ENCODE measurements at regions not wholly inside any gene's neighbourhood (a gene's known extent, or its start where the extent isn't known, plus 50 kb on each side); places are given as distances from the start of the nearest gene placed in this dataset.

GRCh38 chr16:85306071-85306792 is 194.0 kb upstream of the CIBAR2 start:
- no peaks in the 10 kb centered on the region for H3F3A ChIP-seq (replicated peaks; ENCODE audit: insufficient read depth)
- H3K27me3 ChIP-seq (ENCODE audit: insufficient read depth) = no peaks in the 10 kb centered on the region
- WGBS (ENCODE audit: low lambda C conversion rate) = 76% methylated on average over 11 of the region's 12 CpGs
- no peak overlapping the region for H3K27ac ChIP-seq (ENCODE audit: low read depth in 2 of 2, low read length in 1 of 2)
- H3K79me2 ChIP-seq (ENCODE audit: insufficient read depth) = no peaks in the 10 kb centered on the region
- no peak overlapping the region for H3K9ac ChIP-seq
- H3K4me2 ChIP-seq = no peak overlapping the region
- ChIA-PET POLR2A (interaction anchor here (0.7 kb wide), 1 partner anchor 42 kb away, joined by 3 read pairs; no protein-coding TSS in a partner anchor), CTCF (interaction anchor here (0.9 to 3.1 kb wide), 7 partner anchors 8 to 354 kb away, joined by 3 to 19 read pairs (median 4); no protein-coding TSS in a partner anchor)
- peaks cover 21% of the 10 kb centered on the region; the same call in 1 of the 2 replicates for H4K20me1 ChIP-seq (ENCODE audit: insufficient read depth)
- no peaks in the 10 kb centered on the region for H3K36me3 ChIP-seq (replicated peaks in 1 of 2; ENCODE audit: control insufficient read depth in 1 of 2, insufficient read depth in 2 of 2, low read length in 1 of 2)
- H3K4me3 ChIP-seq (ENCODE audit: low read depth in 2 of 2, low read length in 1 of 2) = no peak overlapping the region
- no peak overlapping the region for H2AFZ ChIP-seq (ENCODE audit: low read depth)
- H3K9me3 ChIP-seq = no peaks in the 10 kb centered on the region
- no peaks in the 10 kb centered on the region for H3K9me2 ChIP-seq
- no peak for TF ChIP-seq RXRA (IDR thresholded peaks at IDR 0.05; ENCODE audit: borderline replicate concordance, low read depth)
- TF ChIP-seq CHD2 (IDR thresholded peaks at IDR 0.05; ENCODE audit: low read length, partially characterized antibody) = no peak
- no peak for TF ChIP-seq ELF1 (IDR thresholded peaks at IDR 0.05)
- TF ChIP-seq USF2 (IDR thresholded peaks at IDR 0.05; ENCODE audit: borderline replicate concordance, low read depth, low read length) = no peak
- TF ChIP-seq FOSL2 (IDR thresholded peaks at IDR 0.05; ENCODE audit: borderline replicate concordance, low read depth) = no peak
- TF ChIP-seq RAD21 (IDR thresholded peaks at IDR 0.05; ENCODE audit: low read length) = no peak
- no peak for TF ChIP-seq NRF1 (IDR thresholded peaks at IDR 0.05; ENCODE audit: low read depth, low read length)
- no peak for TF ChIP-seq FOXM1 (IDR thresholded peaks at IDR 0.05; ENCODE audit: low read depth)
- no peak for TF ChIP-seq REST (IDR thresholded peaks at IDR 0.05; ENCODE audit: low read depth, low read length)
- no peak for TF ChIP-seq SMC3 (IDR thresholded peaks at IDR 0.05; ENCODE audit: low read depth, low read length)
- no peak for TF ChIP-seq USF1 (IDR thresholded peaks at IDR 0.05; ENCODE audit: borderline replicate concordance, low read depth)
- TF ChIP-seq POLR2AphosphoS5 (IDR thresholded peaks at IDR 0.05; ENCODE audit: low read depth, low read length) = no peak
- no peak for TF ChIP-seq MAX (IDR thresholded peaks at IDR 0.05; ENCODE audit: low read depth)
- TF ChIP-seq GABPA (IDR thresholded peaks at IDR 0.05; ENCODE audit: low read depth) = no peak
- no peak for TF ChIP-seq MEF2A (IDR thresholded peaks at IDR 0.05; ENCODE audit: borderline replicate concordance, low read depth)
- TF ChIP-seq RCOR1 (IDR thresholded peaks at IDR 0.05; ENCODE audit: low read length) = no peak
- TF ChIP-seq FOXJ3 (CRISPR knock-in tag; IDR thresholded peaks at IDR 0.05) = no peak
- DNase-seq = no peak
- peaks cover 0 to 36% of the 10 kb centered on the region in 2 experiments; a peak in 1 of 4 replicates for H3K4me1 ChIP-seq (ENCODE audit: control insufficient read depth in 1 of 2, insufficient read depth in 2 of 2, low read depth in 1 of 2, low read length in 1 of 2)
